Tibial nerve (tissue), 4 donors: ENCODE measurements at regions not wholly inside any gene's neighbourhood (a gene's known extent, or its start where the extent isn't known, plus 50 kb on each side); places are given as distances from the start of the nearest gene placed in this dataset.

Experiments
- DNase-seq, 2 donors: peaks; one replicate each; pipeline ENCODE4 v3.0.0-alpha.2; 2019; ENCODE audit warnings: low spot score in 2 of 2
- H3K27ac ChIP-seq, 4 donors: fragments of 200-600 bp; sonication (generic) in 3 of 4; one replicate each; pipeline ENCODE4 v1.5.1; 2017 to 2019; ENCODE audit warnings: mild to moderate bottlenecking in 1 of 4
- H3K27me3 ChIP-seq, 2 donors: fragments of 200-600 bp; sonication (generic) in 1 of 2; one replicate each; pipeline versions ENCODE4 v1.5.1 to v1.6.0; 2017 to 2019
- H3K36me3 ChIP-seq, 3 donors: fragments of 200-600 bp; sonication (generic); one replicate each; pipeline ENCODE4 v1.5.1; 2018 to 2019
- H3K4me1 ChIP-seq, 4 donors: fragments of 200-600 bp; sonication (generic) in 3 of 4; one replicate each; pipeline ENCODE4 v1.5.1; 2017 to 2019
- H3K4me3 ChIP-seq, 4 donors: fragments of 200-600 bp; sonication (generic) in 3 of 4; one replicate each; pipeline ENCODE4 v1.5.1; 2017 to 2019; ENCODE audit warnings: mild to moderate bottlenecking in 1 of 4, moderate library complexity in 1 of 4
- H3K9me3 ChIP-seq, 4 donors: fragments of 200-600 bp; sonication (generic) in 3 of 4; one replicate each; pipeline ENCODE4 v1.5.1; 2017 to 2019
- CTCF ChIP-seq, 5 experiments: fragments of 200-600 bp in 3 of 5; fragments of 450-650 bp in 2 of 5; sonication (generic) in 3 of 5; IDR thresholded peaks; one replicate each; pipeline ENCODE4 v1.5.1; 2016 to 2019; ENCODE audit warnings: antibody characterized with exemption in 5 of 5, mild to moderate bottlenecking in 3 of 5, moderate library complexity in 2 of 5
- EP300 ChIP-seq, 2 donors: sonication (generic); formaldehyde crosslinking; IDR thresholded peaks; one replicate each; pipeline ENCODE4 v1.6.1; 2017; ENCODE audit warnings: antibody characterized with exemption in 2 of 2, mild to moderate bottlenecking in 1 of 2
- POLR2A ChIP-seq, 2 donors: fragments of 450-650 bp; IDR thresholded peaks; one replicate each; pipeline ENCODE4 v1.6.1; 2017; ENCODE audit warnings: antibody characterized with exemption in 2 of 2, mild to moderate bottlenecking in 2 of 2, moderate library complexity in 2 of 2
- WGBS, 2 donors: methylation state at CpG; one replicate each; pipeline ENCODE4 v1.1.5; 2018; 5-methylcytosine and 5-hydroxymethylcytosine counted together

- Histone ChIP-seq H3K27me3 (no peaks in the 10 kb centered on the region), H3K9me3 (no peaks in the 10 kb centered on the region), H3K4me1 (no peaks in the 10 kb centered on the region), H3K4me3 (no peak overlapping the region), H3K27ac (no peak overlapping the region), H3K36me3 (no peaks in the 10 kb centered on the region)
- TF ChIP-seq POLR2A (IDR thresholded peaks at IDR 0.05), result no peak
- no peak for TF ChIP-seq EP300 (IDR thresholded peaks at IDR 0.05)
- TF ChIP-seq CTCF (IDR thresholded peaks at IDR 0.05), result no peak
- DNase-seq, result no peak
Observed at GRCh38 chr1:73144311-73144710, 862.0 kb upstream of the NEGR1 start.

GRCh38 chr1:73136975-73137374 is 854.6 kb upstream of the NEGR1 start:
- Histone ChIP-seq H3K27ac (no peak overlapping the region), H3K27me3 (no peaks in the 10 kb centered on the region), H3K36me3 (no peaks in the 10 kb centered on the region), H3K4me1 (no peaks in the 10 kb centered on the region), H3K4me3 (no peak overlapping the region), H3K9me3 (no peaks in the 10 kb centered on the region)
- no peak for TF ChIP-seq POLR2A (IDR thresholded peaks at IDR 0.05)
- no peak for TF ChIP-seq CTCF (IDR thresholded peaks at IDR 0.05)
- no peak for TF ChIP-seq EP300 (IDR thresholded peaks at IDR 0.05)
- DNase-seq, result no peak

GRCh38 chr1:73106931-73107330 is 824.6 kb upstream of the NEGR1 start:
- Histone ChIP-seq H3K4me3 (no peak overlapping the region), H3K9me3 (peaks cover 0 to 12% (median 0%) of the 10 kb centered on the region in 4 donors), H3K27me3 (no peaks in the 10 kb centered on the region), H3K27ac (no peak overlapping the region), H3K36me3 (no peaks in the 10 kb centered on the region), H3K4me1 (no peaks in the 10 kb centered on the region)
- no peak for DNase-seq
- 90% methylated on average over 2 of the region's 2 CpGs for WGBS, 2 donors
- TF ChIP-seq POLR2A (IDR thresholded peaks at IDR 0.05) (no peak), CTCF (IDR thresholded peaks at IDR 0.05) (no peak), EP300 (IDR thresholded peaks at IDR 0.05) (no peak)

- TF ChIP-seq CTCF (IDR thresholded peaks at IDR 0.05), result no peak
- TF ChIP-seq POLR2A (IDR thresholded peaks at IDR 0.05), result no peak
- TF ChIP-seq EP300 (IDR thresholded peaks at IDR 0.05), result no peak
- H3K27me3 ChIP-seq, result no peaks in the 10 kb centered on the region
- WGBS, 2 donors, result 95 to 96% methylated on average over 14 to 16 of the region's 16 CpGs
- H3K4me3 ChIP-seq, result no peak overlapping the region
- peaks cover 0 to 12% (median 0%) of the 10 kb centered on the region in 4 donors for H3K9me3 ChIP-seq
- no peaks in the 10 kb centered on the region for H3K36me3 ChIP-seq
- no peak overlapping the region for H3K27ac ChIP-seq
- no peaks in the 10 kb centered on the region for H3K4me1 ChIP-seq
- no peak for DNase-seq
Observed at GRCh38 chr1:73105755-73106154, 823.4 kb upstream of the NEGR1 start.

GRCh38 chr1:73104749-73105148 is 822.4 kb upstream of the NEGR1 start:
- TF ChIP-seq CTCF (IDR thresholded peaks at IDR 0.05) (no peak), EP300 (IDR thresholded peaks at IDR 0.05) (no peak), POLR2A (IDR thresholded peaks at IDR 0.05) (no peak)
- Histone ChIP-seq H3K36me3 (no peaks in the 10 kb centered on the region), H3K4me1 (no peaks in the 10 kb centered on the region), H3K27me3 (no peaks in the 10 kb centered on the region), H3K27ac (no peak overlapping the region), H3K9me3 (peaks cover 0 to 12% (median 0%) of the 10 kb centered on the region in 4 donors), H3K4me3 (no peak overlapping the region)
- WGBS, 2 donors, result 93 to 96% methylated on average over 8 of the region's 8 CpGs
- no peak for DNase-seq
